GM12872 (cell line): ENCODE measurements at regions not wholly inside any gene's neighbourhood (a gene's known extent, or its start where the extent isn't known, plus 50 kb on each side); places are given as distances from the start of the nearest gene placed in this dataset.

Source experiments
- TF ChIP-seq, protein P1 (sequence below): IDR thresholded peaks from 3 replicates; pipeline ENCODE4 v1.5.1; 2011; ENCODE audit warnings: low read depth, mild to moderate bottlenecking, low read length, moderate library complexity; ENCODE audit not compliant: insufficient read depth

DNA sequence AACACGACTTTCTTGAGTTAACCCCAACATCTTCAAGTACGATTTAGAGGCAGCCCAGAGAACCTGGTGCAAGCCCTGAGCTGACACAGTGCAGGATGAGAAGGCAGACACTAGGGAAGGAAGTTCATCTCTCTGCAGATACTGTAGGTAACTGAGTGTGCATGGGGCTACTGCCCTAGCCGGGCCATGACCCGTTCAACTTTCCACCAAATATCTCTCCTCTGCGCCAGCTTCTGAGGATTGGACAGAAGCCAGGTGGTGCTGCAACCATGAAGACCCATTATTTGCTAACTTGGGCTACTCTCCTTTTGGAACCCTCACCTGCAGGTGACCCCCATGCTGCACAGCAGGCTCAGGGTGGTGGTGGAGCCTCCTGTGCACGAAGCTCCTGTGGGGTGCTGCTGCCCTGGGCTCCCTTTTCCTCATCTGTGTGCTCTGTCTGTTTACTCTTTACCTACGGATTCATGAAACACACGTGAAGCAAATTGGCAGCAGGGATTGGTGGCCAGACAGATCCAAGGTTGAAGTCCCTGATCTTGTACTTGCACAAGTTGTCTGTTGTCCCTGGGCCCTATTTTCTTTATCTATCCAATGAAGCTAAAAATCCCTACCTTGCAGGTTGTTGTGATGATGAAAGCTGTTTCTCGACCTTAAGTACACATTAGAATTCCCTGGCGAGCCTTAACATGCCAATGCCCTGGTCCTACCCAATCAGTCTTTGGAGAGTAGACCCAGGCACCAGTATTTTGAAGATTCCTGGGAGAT lies 227.8 kb downstream of the LACC1 start:
- TF ChIP-seq, protein P1, sequence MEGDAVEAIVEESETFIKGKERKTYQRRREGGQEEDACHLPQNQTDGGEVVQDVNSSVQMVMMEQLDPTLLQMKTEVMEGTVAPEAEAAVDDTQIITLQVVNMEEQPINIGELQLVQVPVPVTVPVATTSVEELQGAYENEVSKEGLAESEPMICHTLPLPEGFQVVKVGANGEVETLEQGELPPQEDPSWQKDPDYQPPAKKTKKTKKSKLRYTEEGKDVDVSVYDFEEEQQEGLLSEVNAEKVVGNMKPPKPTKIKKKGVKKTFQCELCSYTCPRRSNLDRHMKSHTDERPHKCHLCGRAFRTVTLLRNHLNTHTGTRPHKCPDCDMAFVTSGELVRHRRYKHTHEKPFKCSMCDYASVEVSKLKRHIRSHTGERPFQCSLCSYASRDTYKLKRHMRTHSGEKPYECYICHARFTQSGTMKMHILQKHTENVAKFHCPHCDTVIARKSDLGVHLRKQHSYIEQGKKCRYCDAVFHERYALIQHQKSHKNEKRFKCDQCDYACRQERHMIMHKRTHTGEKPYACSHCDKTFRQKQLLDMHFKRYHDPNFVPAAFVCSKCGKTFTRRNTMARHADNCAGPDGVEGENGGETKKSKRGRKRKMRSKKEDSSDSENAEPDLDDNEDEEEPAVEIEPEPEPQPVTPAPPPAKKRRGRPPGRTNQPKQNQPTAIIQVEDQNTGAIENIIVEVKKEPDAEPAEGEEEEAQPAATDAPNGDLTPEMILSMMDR = no peak

DNA sequence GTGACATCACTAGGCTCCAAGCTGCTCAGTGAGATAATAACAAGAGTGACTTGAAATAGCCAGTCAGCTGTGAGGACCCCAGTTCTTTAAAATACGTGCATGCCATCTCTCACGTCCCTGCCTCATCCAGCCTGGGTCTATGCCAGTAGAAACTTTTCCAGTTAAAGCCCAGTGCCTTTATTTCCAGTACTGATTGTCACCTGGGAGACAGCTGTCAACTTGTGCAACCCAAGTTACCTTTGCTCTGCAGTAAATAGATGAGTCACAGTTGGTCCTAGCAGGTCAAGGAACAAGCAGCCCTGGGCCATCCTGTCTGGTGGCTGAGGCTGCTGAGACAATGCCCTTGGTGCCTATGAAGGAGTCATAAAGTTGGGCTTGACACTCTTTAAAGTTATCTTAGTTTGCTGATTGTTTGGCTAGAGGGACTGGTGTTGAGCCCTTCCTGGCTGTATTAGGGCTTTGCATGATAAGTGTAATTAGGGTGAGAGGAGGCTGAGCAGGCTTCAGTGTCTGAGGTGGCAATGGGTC lies 228.7 kb downstream of the LACC1 start:
- TF ChIP-seq, protein P1 = no peak

DNA sequence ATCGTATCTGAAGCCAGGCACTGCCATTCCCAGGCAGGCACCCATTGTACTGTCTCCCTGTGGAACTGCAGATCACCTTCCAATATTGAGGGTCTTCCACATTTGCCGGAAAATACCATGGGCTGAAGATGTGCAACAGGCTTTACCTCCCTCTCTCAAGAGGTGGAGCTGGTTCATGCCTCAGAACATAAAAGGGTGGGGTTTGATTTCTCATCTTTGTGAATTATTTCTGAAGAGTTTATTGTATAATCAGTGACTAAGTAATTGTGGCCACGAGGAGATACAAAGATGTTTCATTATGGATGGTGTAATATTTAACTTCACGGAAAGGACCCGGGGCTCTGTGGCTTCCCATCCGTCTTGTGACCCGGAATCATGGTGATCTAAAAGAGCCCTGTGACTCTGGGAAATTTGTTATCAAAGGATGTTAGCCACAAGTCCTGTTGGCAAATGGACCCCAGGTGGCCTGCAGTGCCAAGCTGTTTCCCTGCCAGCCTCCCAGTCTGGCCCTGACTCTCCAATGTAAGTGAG lies 230.5 kb downstream of the LACC1 start:
- TF ChIP-seq, protein P1 = no peak

DNA sequence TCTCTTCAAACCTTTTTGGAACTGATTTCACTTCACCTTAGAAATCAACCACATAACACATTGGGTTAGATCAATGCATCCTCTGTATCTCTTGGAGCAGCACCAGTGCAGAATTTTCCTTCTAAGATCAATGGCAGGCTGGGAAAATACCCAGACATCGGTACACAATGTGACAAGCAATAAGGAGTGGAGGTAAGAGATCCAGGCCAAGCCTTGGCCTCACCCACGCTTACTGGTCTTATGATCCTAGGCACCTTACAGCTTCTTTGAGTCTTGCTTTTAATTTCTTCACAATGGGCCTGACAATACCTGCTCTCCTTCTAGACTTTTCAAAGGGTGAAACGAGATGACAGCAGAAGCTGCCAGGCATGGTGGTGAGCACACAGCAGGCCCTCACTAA lies 232.0 kb downstream of the LACC1 start:
- TF ChIP-seq, protein P1 = no peak

DNA sequence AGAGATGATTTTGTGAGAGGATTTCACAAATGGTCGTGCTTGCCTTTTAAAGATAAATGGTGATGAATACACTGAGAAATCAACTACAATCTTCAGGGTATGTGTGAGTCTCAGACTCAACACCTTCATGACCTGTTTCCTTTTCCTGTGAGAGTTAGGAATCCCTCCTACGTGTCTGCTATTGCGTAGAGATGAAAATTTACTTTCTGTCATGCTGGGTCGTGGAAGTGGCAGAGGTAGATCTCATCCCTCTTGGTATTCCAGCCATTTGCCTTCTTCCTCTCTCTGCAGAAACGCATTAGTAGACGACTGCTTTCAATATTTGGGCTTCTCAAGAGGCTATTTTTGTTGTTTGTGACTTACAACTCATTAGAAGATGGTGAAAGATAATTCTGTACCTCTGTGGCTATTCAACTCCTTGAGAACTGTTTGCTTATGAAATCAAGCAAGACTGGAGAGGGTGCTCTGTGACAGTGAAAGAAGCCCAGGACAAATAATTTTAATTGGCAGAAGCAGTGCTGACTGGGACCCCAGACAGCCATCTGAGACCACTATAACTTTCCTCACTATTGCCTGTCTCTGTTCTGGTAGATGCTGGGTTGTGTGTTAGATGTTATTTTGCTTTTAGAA lies 233.1 kb downstream of the LACC1 start:
- TF ChIP-seq, protein P1 = no peak

DNA sequence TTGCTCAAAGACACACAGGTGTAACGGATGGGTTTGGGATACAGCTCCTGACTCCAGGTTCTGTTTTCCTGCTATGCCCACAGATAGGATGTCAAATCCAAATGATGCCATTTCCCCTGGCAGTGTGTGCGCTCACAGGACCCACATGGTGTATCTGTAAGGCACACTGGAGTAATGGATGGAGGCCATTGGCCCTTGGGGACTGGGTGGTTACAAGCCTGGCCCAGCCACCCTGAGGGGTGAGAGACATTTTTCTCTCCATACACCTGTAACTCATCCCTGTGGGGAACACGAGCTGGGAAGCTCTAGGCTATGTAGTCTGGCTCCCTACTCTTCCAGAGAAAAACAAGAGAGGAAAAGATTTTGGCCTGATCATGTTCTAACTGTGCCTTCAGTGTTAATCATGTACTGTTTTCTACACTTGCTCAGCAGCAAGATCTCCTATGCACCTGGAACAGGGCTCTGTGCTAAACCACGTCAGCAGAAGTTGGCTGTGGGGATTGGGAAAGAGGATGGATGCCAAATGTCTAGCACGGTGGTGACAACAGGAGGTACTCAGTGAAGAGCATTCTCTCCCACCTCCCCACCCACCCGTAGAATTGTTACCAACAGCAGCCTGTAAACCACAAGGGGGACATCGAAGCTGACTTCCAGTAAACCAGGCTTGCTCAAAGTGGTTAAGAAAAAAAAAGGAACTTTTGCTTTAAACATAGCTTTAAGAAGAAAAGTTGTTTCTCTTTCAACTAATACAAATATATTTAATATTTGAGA lies 237.0 kb downstream of the LACC1 start:
- TF ChIP-seq, protein P1 = no peak

DNA sequence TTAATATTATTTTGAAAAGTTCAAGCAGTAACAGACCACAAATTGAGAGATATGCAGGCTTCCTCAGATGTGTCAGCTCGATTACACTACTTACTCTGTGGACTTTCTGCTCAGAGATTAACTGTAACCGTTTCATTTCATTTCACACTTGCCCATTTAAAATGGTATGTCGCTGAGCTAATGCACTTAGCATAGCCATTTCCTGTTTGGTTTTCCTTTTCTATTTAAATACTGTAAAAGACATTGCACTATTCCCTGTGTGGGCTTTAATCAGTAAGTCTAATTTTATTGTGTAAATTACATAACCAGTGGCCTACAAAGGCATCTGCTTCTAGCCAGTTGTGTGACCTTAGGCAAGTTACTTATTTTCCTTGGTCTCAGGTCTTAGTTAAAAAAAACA lies 237.6 kb downstream of the LACC1 start:
- TF ChIP-seq, protein P1 = no peak
